ENCODE measurements at regions not wholly inside any gene's neighbourhood (a gene's known extent, or its start where the extent isn't known, plus 50 kb on each side); places are given as distances from the start of the nearest gene placed in this dataset.

DNA sequence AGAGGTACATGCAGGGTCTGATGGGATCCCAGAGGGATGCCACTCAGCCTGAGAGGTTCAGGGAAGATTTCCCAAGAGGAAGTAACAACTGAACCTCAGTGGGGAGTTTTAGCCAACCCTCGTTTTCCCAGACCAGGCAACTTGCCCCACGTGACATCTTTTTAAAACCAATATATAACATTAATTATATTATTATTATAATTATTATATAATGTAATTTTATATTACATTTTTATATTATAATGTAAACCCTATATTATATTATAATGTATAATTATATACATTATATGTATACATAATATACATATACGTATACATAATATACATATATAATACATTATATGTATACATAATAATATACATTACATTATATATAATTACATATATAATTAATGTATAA is 62.8 kb upstream of the WWC1 start:
- TF ChIP-seq, protein P1, sequence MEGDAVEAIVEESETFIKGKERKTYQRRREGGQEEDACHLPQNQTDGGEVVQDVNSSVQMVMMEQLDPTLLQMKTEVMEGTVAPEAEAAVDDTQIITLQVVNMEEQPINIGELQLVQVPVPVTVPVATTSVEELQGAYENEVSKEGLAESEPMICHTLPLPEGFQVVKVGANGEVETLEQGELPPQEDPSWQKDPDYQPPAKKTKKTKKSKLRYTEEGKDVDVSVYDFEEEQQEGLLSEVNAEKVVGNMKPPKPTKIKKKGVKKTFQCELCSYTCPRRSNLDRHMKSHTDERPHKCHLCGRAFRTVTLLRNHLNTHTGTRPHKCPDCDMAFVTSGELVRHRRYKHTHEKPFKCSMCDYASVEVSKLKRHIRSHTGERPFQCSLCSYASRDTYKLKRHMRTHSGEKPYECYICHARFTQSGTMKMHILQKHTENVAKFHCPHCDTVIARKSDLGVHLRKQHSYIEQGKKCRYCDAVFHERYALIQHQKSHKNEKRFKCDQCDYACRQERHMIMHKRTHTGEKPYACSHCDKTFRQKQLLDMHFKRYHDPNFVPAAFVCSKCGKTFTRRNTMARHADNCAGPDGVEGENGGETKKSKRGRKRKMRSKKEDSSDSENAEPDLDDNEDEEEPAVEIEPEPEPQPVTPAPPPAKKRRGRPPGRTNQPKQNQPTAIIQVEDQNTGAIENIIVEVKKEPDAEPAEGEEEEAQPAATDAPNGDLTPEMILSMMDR (IDR thresholded peaks at IDR 0.05): no peak
- TF ChIP-seq POLR2A (IDR thresholded peaks at IDR 0.05): no peak

All from thyroid gland (tissue), 4 donors.